ENCODE measurements at regions not wholly inside any gene's neighbourhood (a gene's known extent, or its start where the extent isn't known, plus 50 kb on each side); places are given as distances from the start of the nearest gene placed in this dataset.

- TF ChIP-seq, protein P1, sequence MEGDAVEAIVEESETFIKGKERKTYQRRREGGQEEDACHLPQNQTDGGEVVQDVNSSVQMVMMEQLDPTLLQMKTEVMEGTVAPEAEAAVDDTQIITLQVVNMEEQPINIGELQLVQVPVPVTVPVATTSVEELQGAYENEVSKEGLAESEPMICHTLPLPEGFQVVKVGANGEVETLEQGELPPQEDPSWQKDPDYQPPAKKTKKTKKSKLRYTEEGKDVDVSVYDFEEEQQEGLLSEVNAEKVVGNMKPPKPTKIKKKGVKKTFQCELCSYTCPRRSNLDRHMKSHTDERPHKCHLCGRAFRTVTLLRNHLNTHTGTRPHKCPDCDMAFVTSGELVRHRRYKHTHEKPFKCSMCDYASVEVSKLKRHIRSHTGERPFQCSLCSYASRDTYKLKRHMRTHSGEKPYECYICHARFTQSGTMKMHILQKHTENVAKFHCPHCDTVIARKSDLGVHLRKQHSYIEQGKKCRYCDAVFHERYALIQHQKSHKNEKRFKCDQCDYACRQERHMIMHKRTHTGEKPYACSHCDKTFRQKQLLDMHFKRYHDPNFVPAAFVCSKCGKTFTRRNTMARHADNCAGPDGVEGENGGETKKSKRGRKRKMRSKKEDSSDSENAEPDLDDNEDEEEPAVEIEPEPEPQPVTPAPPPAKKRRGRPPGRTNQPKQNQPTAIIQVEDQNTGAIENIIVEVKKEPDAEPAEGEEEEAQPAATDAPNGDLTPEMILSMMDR (IDR thresholded peaks at IDR 0.05), result no peak
- no peak for TF ChIP-seq POLR2A (IDR thresholded peaks at IDR 0.05)
- no peaks in the 10 kb centered on the region for H3K4me1 ChIP-seq
- no peaks in the 10 kb centered on the region for H3K27me3 ChIP-seq
- no peaks in the 10 kb centered on the region for H3K36me3 ChIP-seq
- H3K9me3 ChIP-seq, result no peaks in the 10 kb centered on the region
- H3K27ac ChIP-seq, result no peak overlapping the region
- intact Hi-C loops (cut with DNase I), result no loop called here
- 89 to 95% methylated on average over 1 of the region's 1 CpG for WGBS, 2 donors
- H3K4me3 ChIP-seq (replicated peaks in 1 of 3), result no peak overlapping the region
- DNase-seq, result no peak
Observed at GRCh38 chr16:62681819-62682218, 645.6 kb upstream of the CDH8 start.

- no peak for DNase-seq
- Histone ChIP-seq H3K4me1 (no peaks in the 10 kb centered on the region), H3K27me3 (no peaks in the 10 kb centered on the region), H3K4me3 (replicated peaks in 1 of 3) (no peak overlapping the region), H3K27ac (no peak overlapping the region), H3K9me3 (no peaks in the 10 kb centered on the region), H3K36me3 (no peaks in the 10 kb centered on the region)
- WGBS, 2 donors, result 76 to 84% methylated on average over 4 of the region's 4 CpGs
- intact Hi-C loops (cut with DNase I), result no loop called here
- no peak for TF ChIP-seq POLR2A (IDR thresholded peaks at IDR 0.05)
- TF ChIP-seq, protein P1 (IDR thresholded peaks at IDR 0.05), result no peak
Observed at GRCh38 chr16:62678796-62679195, 642.6 kb upstream of the CDH8 start.

DNA sequence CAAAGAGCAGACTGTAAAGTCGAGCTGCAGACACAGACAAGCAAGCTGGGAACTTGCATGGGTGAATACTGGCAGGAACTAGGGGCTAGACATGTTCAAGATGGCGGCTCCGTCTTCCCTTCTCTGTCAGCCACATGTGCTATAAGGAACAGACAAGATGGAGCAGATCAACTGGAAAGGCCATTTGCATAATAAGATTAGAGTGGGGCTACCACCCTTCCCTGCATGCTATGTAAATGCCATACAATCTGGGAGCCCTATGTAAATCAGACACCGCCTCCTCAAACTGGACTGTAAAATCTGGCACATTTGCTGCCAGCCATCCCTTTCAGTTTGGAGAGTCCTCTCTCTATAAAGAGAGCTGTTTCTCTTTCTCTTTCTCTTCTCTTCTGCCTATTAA lies 640.1 kb upstream of the CDH8 start:
- Histone ChIP-seq H3K27me3 (no peaks in the 10 kb centered on the region), H3K4me1 (no peaks in the 10 kb centered on the region), H3K9me3 (no peaks in the 10 kb centered on the region), H3K4me3 (replicated peaks in 1 of 3) (no peak overlapping the region), H3K27ac (no peak overlapping the region), H3K36me3 (no peaks in the 10 kb centered on the region)
- no peak for DNase-seq
- intact Hi-C loops (cut with DNase I), result no loop called here
- no peak for TF ChIP-seq POLR2A (IDR thresholded peaks at IDR 0.05)
- TF ChIP-seq, protein P1 (IDR thresholded peaks at IDR 0.05), result no peak
- WGBS, 2 donors, result 73 to 75% methylated on average over 4 of the region's 4 CpGs

GRCh38 chr16:62665269-62665668 lies 629.0 kb upstream of the CDH8 start:
- DNase-seq, result no peak
- Histone ChIP-seq H3K4me3 (replicated peaks in 1 of 3) (no peak overlapping the region), H3K27me3 (no peaks in the 10 kb centered on the region), H3K4me1 (no peaks in the 10 kb centered on the region), H3K9me3 (no peaks in the 10 kb centered on the region), H3K36me3 (no peaks in the 10 kb centered on the region), H3K27ac (no peak overlapping the region)
- intact Hi-C loops (cut with DNase I), result no loop called here
- TF ChIP-seq, protein P1 (IDR thresholded peaks at IDR 0.05), result no peak
- no peak for TF ChIP-seq POLR2A (IDR thresholded peaks at IDR 0.05)
- WGBS, 2 donors, result 60 to 80% methylated on average over 1 of the region's 1 CpG

DNA sequence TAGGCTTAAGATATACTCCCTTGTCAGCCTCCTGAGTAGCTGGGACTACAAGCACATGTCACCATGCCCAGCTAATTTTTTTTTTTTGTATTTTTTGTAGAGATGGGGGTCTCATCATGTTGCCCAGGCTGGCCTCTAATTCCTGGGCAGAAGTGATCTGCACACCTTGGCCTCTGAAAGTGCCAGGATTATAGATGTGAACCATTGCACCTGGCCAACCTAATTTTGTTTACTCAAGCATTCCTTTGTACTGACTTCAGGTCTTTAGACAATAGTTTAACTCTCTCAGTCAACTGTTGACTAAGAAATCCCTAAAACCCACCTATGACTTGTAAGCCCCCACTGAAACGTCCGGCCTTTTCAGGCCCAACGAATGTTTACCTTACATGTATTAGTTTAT lies 628.3 kb upstream of the CDH8 start:
- TF ChIP-seq POLR2A (IDR thresholded peaks at IDR 0.05), result no peak
- TF ChIP-seq, protein P1 (IDR thresholded peaks at IDR 0.05), result no peak
- intact Hi-C loops (cut with DNase I), result no loop called here
- Histone ChIP-seq H3K4me1 (no peaks in the 10 kb centered on the region), H3K4me3 (replicated peaks in 1 of 3) (no peak overlapping the region), H3K9me3 (no peaks in the 10 kb centered on the region), H3K27ac (no peak overlapping the region), H3K27me3 (no peaks in the 10 kb centered on the region), H3K36me3 (no peaks in the 10 kb centered on the region)
- 77 to 80% methylated on average over 3 of the region's 3 CpGs for WGBS, 2 donors
- DNase-seq, result no peak

Measured in thyroid gland (tissue), 4 donors.